NCI-H146 (cell line): ENCODE measurements at regions not wholly inside any gene's neighbourhood (a gene's known extent, or its start where the extent isn't known, plus 50 kb on each side); places are given as distances from the start of the nearest gene placed in this dataset.
"Not testable (repeated sequence)": the region's sequence is repeated elsewhere in the genome, so short reads cannot be mapped to it uniquely, and the experiment has no call there.

Experiments used
- DNase-seq: peaks from one replicate; lab custom pipeline; 2025; lab: John Stamatoyannopoulos, UW

DNA sequence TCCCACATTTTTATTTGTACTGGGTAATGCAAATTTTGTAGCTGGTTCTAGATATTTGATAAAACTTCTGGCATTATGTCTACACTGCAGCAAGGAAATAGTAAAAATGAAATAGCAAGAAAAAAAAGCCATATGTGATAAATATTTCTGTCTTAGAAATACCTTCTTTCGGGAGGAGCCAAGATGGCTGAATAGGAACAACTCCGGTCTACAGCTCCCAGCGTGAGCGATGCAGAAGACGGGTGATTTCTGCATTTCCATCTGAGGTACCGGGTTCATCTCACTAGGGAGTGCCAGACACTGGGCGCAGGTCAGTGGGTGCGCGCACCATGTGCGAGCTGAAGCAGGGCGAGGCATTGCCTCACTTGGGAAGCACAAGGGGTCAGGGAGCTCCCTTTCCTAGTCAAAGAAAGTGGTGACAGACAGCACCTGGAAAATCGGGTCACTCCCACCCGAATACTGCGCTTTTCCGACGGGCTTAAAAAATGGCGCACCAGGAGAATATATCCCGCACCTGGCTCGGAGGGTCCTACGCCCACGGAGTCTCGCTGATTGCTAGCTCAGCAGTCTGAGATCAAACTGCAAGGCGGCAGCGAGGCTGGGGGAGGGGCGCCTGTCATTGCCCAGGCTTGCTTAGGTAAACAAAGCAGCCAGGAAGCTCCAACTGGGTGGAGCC is 461.4 kb downstream of the ZWINT start:
- DNase-seq, result peak; percentile 27

DNA sequence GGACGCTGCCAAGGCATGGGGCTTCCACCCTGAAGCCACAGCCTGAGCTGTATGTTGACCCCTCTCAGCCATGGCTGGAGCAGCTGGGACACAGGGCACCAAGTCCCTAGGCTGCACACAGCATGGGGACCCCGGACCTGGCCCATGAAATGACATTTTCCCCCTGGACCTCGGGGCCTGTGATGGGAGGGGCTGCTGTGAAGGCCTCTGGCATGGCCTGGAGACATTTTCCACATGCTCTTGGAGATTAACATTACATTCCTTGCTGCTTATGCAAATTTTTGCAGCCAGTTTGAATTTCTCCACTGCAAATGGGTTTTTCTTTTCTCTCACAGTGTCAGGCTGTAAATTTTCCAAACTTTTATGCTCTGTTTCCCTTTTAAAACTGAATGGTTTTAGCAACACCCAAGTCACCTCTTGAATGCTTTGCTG is 463.6 kb downstream of the ZWINT start:
- DNase-seq, result no peak

DNA sequence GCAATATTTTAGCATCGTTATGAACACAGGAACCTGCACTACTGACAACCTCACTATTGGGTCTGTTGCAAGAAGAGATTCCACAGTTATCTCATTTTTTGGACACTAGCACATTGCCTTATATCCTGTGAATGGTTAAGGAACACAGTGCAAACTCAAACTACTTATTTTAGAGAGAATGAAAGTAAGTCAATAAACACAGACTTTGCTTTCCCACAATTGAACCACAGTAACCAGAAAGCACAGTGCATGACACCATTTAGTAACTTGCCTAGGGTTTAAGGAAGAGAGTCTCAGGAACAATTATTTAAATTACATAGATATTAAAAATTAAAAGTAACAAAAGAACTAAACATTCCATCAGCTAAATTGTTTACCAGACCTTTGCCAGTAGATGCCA is 468.8 kb downstream of the ZWINT start:
- DNase-seq, result no peak

DNA sequence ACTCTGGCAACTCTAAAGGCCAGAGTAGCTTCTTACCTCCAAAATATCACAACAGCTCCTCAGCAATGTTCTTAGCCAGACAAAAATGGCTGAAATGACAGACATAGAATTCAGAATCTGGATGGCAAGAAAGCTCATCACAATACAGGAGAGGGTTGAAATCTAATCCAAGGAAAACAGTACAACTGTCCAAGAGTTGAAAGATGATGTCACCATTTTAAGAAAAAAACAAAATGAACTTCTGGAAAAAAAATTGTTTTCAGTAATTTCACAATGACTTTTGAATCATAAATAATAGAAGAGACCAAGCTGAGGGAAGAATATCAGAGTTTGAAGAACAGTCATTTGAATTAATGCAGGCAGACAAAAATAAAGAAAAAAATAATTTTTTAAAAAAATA is 479.5 kb downstream of the ZWINT start:
- DNase-seq, result no peak

DNA sequence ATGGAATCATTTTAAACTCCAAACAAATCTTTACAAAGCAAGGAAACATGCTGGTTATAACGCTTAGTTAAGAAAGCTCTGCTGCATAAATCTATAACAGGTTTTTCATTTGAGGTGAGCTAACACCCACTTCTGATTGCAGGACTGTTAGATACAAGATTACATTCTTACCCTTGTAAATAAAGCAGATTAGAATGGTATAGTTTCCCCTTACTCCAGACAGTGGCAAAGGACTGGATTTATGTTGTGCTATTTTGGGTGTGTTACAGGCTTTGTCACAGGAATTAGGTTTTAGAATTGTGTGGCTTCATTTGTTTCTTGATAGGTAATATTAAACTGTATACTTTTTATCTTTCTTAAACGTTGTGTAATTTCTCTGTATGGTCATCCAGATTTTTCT is 487.6 kb downstream of the ZWINT start:
- DNase-seq, result no peak

DNA sequence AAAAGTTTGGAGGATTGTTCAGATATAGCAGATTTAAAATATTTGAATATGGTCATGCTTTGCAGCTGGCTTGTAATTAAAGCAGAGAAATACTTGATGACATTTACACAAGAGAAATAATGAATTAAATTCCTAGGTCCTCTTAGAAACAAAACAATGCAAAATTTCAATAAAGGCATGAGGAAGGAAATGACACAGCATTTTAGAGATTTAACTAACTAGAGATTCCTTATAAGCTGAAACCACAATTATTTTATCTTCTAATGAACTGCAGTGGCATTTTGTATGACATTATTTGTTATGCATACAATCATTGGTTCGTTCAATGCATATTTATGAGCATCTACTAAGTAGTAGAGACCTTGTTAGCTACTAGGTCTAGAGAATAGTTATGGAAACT is 490.9 kb downstream of the ZWINT start:
- DNase-seq, result no peak

DNA sequence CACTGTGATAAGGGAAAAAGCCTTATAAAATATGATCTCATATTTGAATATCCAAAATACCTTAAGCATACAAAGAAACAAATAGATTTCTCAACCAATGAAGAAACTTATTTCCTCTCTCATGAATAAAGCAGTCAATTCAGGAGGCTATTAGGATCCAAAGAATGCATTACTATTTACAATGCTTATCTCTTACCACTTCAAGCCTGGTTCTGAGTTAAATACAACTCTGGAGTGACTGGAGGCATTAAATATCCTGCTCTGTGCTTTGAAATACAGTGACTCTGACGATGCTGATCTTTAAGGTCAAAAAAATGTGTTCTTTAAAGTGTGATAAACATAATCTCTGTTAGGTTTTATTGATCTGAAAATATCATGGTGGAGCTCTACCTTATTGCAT is 493.2 kb downstream of the ZWINT start:
- no peak for DNase-seq

DNA sequence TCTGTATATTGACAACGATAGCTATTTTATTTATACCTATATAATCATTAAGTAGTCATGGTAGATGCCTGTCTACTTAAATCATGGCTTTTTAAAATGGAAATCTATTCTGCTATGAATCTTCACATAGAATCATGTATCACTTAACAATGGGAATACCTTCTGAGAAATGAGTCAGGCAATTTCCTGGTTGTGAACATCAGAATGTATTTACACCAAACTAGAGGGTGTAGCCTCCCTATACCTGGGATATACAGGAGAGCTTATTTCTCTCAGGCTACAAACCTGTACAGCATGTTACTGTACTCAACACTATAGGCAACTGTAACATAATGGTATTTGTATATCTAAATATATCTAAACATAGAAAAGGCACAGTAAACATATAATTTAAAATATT is 502.3 kb downstream of the ZWINT start:
- DNase-seq, result no peak

DNA sequence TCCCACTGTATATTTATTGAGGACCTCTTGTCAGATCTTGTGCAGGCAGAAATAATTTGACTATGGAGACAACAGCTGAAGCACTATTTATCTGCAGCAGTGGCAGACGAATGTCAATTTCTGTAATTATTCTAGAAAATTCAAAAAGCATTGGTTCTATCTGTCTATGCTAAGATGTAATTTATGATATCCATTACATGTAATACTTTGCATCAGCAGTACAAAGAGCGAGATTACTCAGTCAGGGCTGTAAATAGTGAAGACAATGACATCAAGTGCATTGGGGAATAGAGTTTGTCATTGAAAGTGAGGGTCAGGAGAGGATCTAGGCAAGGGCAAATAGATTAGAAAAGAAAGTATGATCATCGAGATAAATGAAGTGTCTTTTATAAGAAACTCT is 508.2 kb downstream of the ZWINT start:
- peak; percentile 2 for DNase-seq

DNA sequence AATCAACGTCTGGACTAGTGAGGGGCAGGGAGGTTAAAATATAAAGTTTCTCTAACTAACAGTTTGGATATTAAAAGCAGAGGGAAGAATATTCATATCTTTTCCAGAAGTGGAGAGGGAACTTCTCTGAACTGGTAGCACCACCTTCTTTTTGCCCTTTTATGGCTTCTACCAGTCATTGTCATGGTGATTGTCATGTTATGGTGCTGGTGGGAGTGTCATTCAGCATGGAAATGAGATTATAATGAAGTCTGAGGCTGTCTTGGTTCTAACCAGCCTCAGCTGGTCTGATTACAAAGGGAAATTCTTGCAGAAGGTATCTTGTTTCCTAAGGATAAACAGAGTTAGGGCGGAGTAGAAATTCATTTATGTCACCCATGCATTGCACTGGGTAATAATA is 523.8 kb downstream of the ZWINT start:
- no peak for DNase-seq

DNA sequence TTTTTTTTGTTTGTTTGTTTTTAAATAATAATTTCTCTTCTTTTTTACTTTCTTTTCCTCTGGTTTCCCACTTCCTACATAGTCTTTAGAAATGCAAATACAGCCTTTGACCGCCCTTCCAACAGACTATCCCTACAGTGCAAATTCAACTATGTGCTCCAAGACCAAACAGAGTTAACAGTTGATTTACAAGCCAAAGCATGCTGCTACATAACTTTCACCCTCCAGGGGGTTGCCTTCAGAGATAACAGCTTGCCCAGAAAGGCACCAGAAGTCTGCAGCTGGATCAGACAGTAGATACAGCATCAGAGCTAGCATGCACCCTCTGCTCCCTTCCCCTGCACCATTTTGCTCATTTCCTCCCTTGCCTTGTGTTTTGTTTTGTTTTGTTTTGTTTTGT is 539.0 kb downstream of the ZWINT start:
- DNase-seq, result no peak

DNA sequence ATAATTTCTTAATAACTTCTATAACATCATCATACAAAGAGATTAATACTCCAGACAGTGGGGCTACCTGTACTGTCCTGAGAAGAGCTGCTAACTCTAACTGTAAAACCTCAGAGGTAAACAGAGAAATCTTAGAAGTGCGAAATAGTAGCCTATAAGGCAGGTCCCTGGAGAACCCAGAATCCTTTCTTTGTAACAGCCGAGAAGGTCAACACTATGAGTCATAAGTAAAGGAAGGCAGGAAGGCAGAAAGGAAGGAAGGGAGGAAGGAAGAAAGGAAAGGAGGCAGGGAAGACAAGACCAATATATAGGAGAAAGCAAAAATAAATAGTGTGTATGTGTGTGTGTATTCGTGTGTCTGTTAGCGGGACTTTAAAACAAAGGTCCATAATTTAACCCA is 540.6 kb downstream of the ZWINT start:
- no peak for DNase-seq

DNA sequence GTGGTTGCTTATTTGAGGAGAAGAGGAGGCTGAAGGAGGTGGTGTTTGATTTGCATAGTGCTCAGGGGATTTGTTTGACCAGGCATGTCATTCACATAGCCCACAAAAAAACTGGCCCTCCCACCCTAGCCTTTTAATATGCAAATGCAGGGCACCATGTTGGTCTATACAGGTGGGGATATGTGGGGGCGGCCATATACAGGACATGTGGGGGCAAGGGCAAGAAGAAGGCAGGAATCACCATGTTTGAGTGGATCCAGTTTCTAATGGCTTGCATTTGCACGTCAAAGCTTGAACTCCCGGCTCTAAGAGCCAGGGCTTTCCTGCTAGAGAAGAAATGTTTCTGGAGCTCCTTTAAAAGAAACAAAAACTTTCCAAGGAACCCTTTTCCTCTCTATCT is 541.0 kb downstream of the ZWINT start:
- DNase-seq, result no peak

DNA sequence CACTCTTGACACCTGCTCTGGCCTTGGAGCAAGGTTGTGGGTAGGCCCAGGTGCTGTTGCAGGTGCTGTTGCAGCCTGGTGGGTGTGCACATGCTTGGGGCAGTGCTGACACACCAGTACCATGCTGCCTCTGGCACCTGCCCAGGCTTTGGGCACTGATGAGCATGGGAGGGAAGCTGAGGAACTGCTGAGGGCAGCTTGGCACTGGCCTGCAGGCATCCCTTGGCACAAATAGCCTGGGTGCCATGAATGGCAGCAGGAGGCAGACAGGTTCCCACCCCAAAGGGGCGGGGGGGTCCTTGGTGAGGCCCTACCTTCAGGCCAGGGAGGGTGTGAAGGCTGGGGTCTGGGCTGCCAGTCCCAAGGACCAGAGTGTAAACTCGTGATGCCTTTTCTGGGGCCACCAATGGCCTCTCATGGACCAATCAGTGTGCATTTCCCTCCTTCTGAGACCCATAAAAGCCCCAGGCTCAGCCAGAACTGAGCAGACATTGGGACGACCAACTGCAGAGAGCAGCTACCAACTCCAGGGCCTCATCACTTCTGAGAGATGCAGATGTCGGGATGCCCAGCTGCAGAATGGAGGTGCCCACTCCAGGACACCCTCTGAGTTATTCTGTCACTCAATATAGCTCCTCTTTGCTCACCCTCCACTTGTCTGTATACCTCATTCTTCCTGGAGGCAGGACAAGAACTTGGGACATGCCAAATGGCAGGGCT is 547.4 kb downstream of the ZWINT start:
- DNase-seq, result no peak

DNA sequence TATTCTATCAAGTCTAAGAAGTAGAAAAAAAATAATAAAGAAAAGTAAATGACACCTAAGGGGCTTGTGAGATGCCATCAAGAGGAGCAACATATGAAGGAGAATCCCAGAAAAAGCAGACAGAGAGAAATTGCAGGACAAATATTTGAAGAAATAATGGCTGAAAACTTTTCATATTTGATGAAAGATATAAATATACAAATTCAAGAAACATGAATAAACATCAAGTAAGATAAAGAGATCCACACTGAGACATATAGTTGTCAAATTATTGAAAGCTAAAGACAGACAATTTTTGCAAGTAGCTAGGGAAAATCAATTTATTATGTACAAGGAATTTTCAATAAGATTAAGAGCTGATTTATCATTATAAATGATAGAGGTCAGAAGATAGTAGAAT is 558.0 kb downstream of the ZWINT start:
- DNase-seq, result no peak

DNA sequence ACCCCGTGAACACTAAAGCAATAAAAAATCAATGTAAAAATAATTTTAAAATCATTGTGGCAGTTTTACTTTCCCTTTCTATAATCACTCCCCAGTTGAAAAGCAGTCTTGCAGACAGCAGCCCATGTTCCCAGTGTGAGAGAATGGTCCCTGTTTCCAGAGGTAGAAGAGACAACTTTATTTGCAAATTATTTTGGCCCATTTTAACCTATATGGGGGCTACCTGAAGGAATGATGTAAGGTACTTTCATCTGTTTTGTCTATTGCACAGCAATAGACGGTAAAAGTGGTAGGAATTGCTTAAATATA is 559.8 kb downstream of the ZWINT start:
- no peak for DNase-seq

DNA sequence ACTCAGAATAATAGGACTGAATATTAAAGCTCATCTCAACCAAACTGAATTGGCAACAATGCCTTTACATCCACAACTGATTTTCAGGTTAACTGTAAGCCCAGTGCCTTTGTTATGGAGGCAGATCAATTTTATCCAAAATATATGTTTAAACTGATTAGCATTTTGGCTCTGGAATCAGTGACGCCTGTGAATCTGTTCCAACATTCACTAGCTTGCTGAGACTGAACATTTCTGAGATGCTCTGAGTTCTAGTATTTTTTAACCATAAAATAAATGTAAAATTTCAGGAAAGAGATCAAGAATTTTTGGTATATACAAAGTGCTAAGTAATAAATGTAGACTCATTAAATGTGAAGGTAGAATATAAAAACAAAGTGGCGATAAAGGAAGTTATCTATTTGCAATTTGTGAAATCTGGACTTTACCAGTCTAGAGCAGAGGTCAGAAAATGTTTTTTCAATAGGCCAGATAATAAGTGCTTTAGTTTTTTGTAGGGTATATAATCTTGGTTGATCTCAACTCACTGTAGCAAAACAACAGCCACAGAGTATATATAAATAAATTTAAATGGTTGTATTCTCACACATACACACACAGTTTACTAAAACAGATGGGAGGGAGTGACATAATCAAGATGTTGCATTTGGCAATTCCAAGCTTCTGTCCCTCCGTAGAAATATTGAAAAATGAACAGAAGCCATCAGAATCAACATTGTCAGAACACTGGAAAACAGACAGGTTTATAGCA is 560.3 kb downstream of the ZWINT start:
- no peak for DNase-seq

DNA sequence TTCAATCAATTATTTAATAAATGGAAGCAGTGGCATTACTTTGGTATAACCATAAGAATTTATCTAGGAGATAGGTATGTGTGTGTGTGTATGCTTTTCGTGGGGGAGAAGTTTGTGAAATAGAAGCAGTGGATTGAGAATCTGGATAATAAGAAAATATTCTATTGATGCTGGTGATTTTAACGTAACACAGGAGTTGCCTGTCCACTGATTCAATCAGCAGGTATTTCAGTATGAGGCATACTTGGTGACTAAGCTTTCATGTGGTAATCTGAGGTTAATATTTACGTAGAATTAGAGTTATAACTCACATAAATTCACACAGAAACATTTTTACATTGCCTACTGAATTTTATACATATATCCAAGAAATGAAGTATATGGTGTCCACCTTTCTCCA is 568.0 kb downstream of the ZWINT start:
- DNase-seq, result no peak

DNA sequence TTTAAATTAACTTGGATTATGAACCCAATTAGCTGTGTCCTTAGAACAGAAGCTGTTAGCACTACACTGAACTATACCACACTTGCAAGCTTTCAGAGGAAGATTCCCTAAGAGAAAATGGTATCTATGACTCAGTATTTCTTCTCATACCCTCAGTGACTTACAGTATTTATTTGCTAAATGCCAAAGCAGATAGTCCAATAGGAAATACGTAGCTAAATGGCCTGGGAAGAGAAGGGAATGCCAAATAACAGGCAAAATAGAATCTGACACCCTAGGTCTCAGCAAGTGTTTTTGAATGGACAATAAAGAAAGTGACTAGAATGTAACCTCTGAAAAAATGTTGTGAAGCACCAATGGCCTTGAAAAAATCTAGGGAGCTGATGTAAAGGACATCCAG is 570.8 kb downstream of the ZWINT start:
- DNase-seq, result not testable (repeated sequence)

DNA sequence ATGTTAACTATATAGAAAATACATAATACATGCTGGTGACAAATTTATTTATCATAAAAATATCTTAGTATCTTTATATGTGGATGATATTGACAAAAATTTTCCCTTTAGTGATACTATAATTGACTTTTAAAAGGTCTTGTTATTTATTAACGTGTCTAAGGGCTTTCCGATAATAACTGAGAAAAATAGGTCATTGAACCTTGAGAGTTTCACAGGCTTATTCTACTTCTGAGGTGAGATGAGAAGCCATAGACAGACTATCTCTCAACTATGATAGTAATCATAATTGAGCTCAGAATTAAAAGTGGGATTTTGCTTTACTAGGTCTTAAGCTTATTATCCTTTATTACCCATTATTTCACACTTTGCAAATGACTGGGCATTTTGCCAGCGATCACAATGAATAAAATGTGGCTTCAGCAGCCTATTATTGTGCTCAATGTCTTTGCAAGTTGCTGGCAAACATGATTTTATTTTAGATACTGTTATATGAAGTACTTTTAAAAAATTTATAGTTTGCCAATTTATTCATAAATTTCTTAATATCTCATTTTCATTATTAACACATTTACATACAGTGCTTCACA is 574.5 kb downstream of the ZWINT start:
- peak; percentile 18 for DNase-seq

DNA sequence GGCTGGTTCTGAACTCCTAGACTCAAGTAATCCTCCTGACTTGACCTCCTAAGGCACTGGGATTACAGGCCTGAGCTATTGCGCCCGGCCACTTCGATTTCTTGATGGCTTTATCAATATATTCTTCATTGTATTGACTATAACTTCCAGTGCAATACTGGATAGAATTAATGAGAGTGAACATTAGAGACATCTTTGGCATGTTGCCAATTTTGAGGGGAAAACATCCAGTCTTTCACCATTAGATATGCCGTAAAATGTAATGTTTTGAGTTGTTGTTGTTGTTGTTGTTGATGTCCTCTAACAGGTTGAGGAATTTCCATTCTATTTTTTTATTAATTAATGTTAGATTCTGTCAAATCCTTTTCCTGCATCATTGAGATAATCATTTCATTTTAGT is 578.9 kb downstream of the ZWINT start:
- DNase-seq, result no peak

DNA sequence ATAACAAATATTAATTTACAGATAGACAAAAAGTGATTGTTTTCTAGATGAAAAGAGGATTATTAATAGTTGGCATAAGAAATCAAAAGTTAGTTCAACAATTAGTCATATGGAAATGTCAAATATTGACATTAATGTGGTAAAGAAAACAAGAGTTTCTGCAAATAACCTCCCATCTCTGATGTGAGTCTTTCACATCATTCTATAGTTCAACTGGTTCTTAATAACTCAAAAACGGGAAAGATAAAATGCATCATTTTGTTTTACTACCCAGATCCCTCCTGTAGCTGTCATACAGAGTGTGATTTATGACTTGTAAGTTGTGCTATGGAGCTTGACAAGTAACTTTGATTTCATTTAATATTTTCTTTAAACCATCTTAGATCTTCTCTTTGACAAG is 594.8 kb downstream of the ZWINT start:
- DNase-seq, result no peak

DNA sequence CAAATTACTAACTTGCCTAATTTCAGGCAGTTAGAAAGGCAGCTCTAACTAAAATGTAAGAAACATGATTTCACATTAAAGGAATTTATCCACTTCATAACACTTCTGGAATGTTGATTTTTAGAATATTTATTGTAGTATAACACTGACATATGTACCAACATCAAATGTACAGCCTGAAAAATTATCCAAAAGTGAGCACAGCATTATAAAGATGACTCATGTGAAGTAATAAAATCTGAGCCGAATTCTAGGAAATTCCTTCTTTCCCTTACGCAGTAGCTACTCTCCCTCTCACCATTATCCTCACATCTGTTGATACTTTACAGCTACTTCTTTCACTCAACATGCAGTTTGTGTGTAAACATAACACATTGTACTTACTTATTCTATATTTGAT is 610.6 kb downstream of the ZWINT start:
- no peak for DNase-seq
